ENCODE measurements at regions not wholly inside any gene's neighbourhood (a gene's known extent, or its start where the extent isn't known, plus 50 kb on each side); places are given as distances from the start of the nearest gene placed in this dataset.

DNA sequence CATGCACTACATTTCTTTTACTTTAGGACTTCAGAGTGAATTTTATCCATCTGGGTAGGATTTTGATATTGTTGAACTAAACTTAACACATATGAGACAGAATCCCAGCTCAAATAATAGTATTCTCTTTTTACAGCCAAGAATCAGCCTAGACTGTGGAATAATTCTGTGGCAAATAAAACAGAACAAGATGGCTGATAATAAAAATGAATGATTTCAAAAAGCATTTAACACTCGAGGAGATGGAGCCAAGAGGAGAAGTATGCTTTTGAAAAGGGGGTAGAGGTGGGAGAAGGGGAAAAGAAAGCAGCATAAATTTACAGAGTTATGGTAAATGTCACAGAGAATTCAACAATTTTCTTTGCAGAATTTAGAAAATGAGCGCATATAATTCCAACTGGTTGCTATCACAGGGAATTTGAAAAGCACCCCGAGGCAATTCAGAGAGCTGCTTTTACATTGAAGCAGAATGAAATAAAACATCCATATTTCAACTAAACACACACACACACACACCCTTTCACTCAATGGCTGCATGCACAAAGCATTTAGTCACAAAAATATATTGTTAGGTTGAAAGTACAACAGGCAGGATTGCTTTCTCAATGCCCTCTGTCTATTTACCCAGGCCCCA is 60.2 kb upstream of the DMAC1 start:
- DNase-seq: no peak

DNA sequence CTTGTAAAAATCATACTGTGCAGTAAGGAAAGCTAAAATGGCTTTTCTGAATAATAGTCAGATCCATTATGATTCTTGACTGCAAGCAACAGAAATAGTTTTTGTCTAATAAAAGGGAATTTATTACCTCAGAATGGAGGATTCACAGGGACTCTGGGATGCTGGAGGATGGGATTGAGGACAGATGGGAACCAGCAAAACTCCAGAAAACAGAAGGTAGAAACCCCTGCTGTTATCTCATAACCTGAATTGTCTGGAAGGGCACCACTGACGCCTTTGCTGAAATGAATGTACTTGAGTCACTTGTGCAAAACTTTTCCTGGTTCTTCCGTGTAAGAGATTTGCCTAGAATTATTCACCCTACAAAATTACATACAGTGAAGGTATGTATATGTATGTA is 58.6 kb upstream of the DMAC1 start:
- DNase-seq: no peak

DNA sequence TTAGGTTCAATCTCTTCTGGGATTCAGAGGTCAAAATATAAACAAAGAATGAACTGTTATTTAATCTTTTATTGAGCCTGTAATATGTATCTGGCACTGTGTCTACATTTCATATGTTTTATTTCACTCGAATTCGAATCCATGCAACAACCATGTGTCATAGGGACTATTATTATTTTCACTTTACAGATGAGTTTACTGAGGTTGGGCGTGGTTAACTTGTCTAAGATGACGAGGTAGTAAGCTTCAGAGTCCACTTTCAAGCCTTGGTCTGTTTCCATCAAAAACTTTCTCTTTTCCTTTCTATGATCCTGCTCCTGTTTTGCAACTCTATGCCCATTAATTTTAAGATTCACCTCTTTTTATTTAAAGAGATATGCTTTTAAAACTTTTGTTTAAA is 55.2 kb upstream of the DMAC1 start:
- no peak for DNase-seq
